Smooth muscle cell (in vitro differentiated cells): ENCODE measurements at regions not wholly inside any gene's neighbourhood (a gene's known extent, or its start where the extent isn't known, plus 50 kb on each side); places are given as distances from the start of the nearest gene placed in this dataset.
"Not testable (repeated sequence)": the region's sequence is repeated elsewhere in the genome, so short reads cannot be mapped to it uniquely, and the experiment has no call there.

Experiments
- DNase-seq: peaks from one replicate; lab custom pipeline; 2025; ENCODE audit not compliant: unreplicated experiment; lab: John Stamatoyannopoulos, UW
- H2AFZ ChIP-seq: fragments of 200-600 bp; sonication (generic); 2 replicates; pipeline ENCODE4 v1.6.0; 2016; ENCODE audit warnings: antibody characterized with exemption, low read depth, mild to moderate bottlenecking
- H3F3A ChIP-seq: fragments of 200-600 bp; sonication (generic); 2 replicates; pipeline ENCODE4 v1.6.0; 2017; ENCODE audit warnings: antibody characterized with exemption, low read depth
- H3K27ac ChIP-seq: fragments of 200-600 bp; sonication (generic); 2 replicates; pipeline ENCODE4 v1.5.1; 2016; ENCODE audit warnings: low read depth, mild to moderate bottlenecking
- H3K27me3 ChIP-seq: fragments of 200-600 bp; sonication (generic); 2 replicates; pipeline ENCODE4 v1.6.1; 2016; ENCODE audit warnings: low read depth, mild to moderate bottlenecking
- H3K36me3 ChIP-seq: fragments of 200-600 bp; sonication (generic); 2 replicates; pipeline ENCODE4 v1.5.1; 2016; ENCODE audit warnings: low read depth
- H3K4me1 ChIP-seq: fragments of 200-600 bp; sonication (generic); 2 replicates; pipeline ENCODE4 v1.5.1; 2016; ENCODE audit warnings: low read depth
- H3K4me2 ChIP-seq: fragments of 200-600 bp; sonication (generic); 2 replicates; pipeline ENCODE4 v1.6.0; 2016; ENCODE audit warnings: mild to moderate bottlenecking
- H3K4me3 ChIP-seq: fragments of 200-600 bp; sonication (generic); 2 replicates; pipeline ENCODE4 v1.5.1; 2016; ENCODE audit warnings: mild to moderate bottlenecking
- H3K79me2 ChIP-seq: fragments of 200-600 bp; sonication (generic); 2 replicates; pipeline ENCODE4 v1.6.0; 2016; ENCODE audit warnings: low read depth, mild to moderate bottlenecking
- H3K9ac ChIP-seq: fragments of 200-600 bp; sonication (generic); 2 replicates; pipeline ENCODE4 v1.6.0; 2016; ENCODE audit warnings: low read depth
- H3K9me3 ChIP-seq: fragments of 200-600 bp; sonication (generic); replicated peaks from 2 replicates; pipeline ENCODE4 v1.5.1; 2016; ENCODE audit warnings: low read depth
- H4K20me1 ChIP-seq: fragments of 200-600 bp; sonication (generic); 2 replicates; pipeline ENCODE4 v1.6.0; 2016; ENCODE audit warnings: low read depth
- WGBS: methylation state at CpG from one replicate; pipeline ENCODE4 v1.1.7; 2016; ENCODE audit warnings: low lambda C conversion rate; 5-methylcytosine and 5-hydroxymethylcytosine counted together
- TF ChIP-seq, protein P1 (sequence below): fragments of 200-600 bp; sonication (generic); IDR thresholded peaks from 2 replicates; pipeline ENCODE4 v1.5.1; 2017; ENCODE audit warnings: borderline replicate concordance, mild to moderate bottlenecking, antibody characterized with exemption; ENCODE audit not compliant: insufficient read depth, poor library complexity, severe bottlenecking

- H3K27me3 ChIP-seq: no peaks in the 10 kb centered on the region
- no peaks in the 10 kb centered on the region for H3K79me2 ChIP-seq
- H3K4me3 ChIP-seq: no peak overlapping the region
- no peak overlapping the region for H3K27ac ChIP-seq
- H3K9me3 ChIP-seq: no peaks in the 10 kb centered on the region
- H3F3A ChIP-seq: no peaks in the 10 kb centered on the region
- no peaks in the 10 kb centered on the region for H3K36me3 ChIP-seq
- H3K4me1 ChIP-seq: no peaks in the 10 kb centered on the region
- H4K20me1 ChIP-seq: no peaks in the 10 kb centered on the region
- H3K4me2 ChIP-seq: no peak overlapping the region
- DNase-seq: no peak
- TF ChIP-seq, protein P1, sequence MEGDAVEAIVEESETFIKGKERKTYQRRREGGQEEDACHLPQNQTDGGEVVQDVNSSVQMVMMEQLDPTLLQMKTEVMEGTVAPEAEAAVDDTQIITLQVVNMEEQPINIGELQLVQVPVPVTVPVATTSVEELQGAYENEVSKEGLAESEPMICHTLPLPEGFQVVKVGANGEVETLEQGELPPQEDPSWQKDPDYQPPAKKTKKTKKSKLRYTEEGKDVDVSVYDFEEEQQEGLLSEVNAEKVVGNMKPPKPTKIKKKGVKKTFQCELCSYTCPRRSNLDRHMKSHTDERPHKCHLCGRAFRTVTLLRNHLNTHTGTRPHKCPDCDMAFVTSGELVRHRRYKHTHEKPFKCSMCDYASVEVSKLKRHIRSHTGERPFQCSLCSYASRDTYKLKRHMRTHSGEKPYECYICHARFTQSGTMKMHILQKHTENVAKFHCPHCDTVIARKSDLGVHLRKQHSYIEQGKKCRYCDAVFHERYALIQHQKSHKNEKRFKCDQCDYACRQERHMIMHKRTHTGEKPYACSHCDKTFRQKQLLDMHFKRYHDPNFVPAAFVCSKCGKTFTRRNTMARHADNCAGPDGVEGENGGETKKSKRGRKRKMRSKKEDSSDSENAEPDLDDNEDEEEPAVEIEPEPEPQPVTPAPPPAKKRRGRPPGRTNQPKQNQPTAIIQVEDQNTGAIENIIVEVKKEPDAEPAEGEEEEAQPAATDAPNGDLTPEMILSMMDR: no peak
- H2AFZ ChIP-seq: no peak overlapping the region
- WGBS: 93% methylated on average over 4 of the region's 4 CpGs
- H3K9ac ChIP-seq: no peak overlapping the region
These were observed 60.4 kb upstream of the TINAGL1 start for GRCh38 chr1:31515936-31516335.

DNA sequence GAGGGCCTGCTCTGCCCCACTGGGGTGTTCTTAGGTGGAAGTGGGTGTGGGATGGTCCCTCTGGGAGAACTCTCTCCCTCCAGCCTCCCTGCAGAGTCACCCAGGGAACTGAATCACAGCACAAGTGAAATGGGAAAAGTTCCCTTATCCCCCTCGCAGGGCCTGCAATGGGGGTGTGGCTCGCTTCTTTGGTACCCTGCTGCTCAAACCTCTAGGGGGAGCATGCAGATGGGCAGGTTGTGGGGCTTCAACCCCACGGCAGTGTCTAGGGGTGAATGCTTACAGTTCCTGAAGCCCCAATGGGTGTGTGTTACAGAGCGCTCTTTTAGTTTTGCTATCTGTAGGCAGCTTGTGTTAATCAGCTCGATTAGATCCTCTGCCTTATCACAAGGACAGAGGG lies 59.0 kb upstream of the TINAGL1 start:
- DNase-seq: no peak
- H3K36me3 ChIP-seq: no peaks in the 10 kb centered on the region

GRCh38 chr1:31517986-31518385 lies 58.3 kb upstream of the TINAGL1 start:
- H3K36me3 ChIP-seq, H4K20me1 ChIP-seq, H3K9me3 ChIP-seq, H3K4me1 ChIP-seq, H3K4me2 ChIP-seq, DNase-seq, H3K27me3 ChIP-seq, H3K79me2 ChIP-seq, H3K9ac ChIP-seq, H3F3A ChIP-seq, H2AFZ ChIP-seq, H3K27ac ChIP-seq, H3K4me3 ChIP-seq: not testable (repeated sequence)
- 96% methylated on average over 2 of the region's 2 CpGs for WGBS

More for the DNA sequence above, 59.0 kb upstream of the TINAGL1 start:
- Histone ChIP-seq H3K9ac (no peak overlapping the region), H4K20me1 (no peaks in the 10 kb centered on the region), H3K9me3 (no peaks in the 10 kb centered on the region), H3K27ac (no peak overlapping the region), H3K79me2 (no peaks in the 10 kb centered on the region), H3K4me2 (no peak overlapping the region), H3F3A (no peaks in the 10 kb centered on the region), H3K27me3 (no peaks in the 10 kb centered on the region), H3K4me3 (no peak overlapping the region), H3K4me1 (no peaks in the 10 kb centered on the region), H2AFZ (no peak overlapping the region)
- TF ChIP-seq, protein P1: no peak
- 75% methylated on average over 5 of the region's 5 CpGs for WGBS

- Histone ChIP-seq H3K27ac (no peak overlapping the region), H3K27me3 (no peaks in the 10 kb centered on the region), H4K20me1 (no peaks in the 10 kb centered on the region), H2AFZ (no peak overlapping the region), H3K4me3 (no peak overlapping the region), H3K79me2 (no peaks in the 10 kb centered on the region), H3K36me3 (no peaks in the 10 kb centered on the region), H3K9me3 (no peaks in the 10 kb centered on the region), H3F3A (no peaks in the 10 kb centered on the region), H3K9ac (no peak overlapping the region), H3K4me1 (no peaks in the 10 kb centered on the region), H3K4me2 (no peak overlapping the region)
- DNase-seq: no peak
- WGBS: 86% methylated on average over 14 of the region's 14 CpGs
- TF ChIP-seq, protein P1: no peak
These were observed 54.4 kb upstream of the TINAGL1 start for GRCh38 chr1:31521761-31522555.
